Large intestine (tissue), 3 donors: ENCODE measurements at regions not wholly inside any gene's neighbourhood (a gene's known extent, or its start where the extent isn't known, plus 50 kb on each side); places are given as distances from the start of the nearest gene placed in this dataset.
"Not testable (repeated sequence)": the region's sequence is repeated elsewhere in the genome, so short reads cannot be mapped to it uniquely, and the experiment has no call there.

Source experiments
- DNase-seq, 2 donors: peaks; one replicate each; pipeline versions ENCODE4 v3.0.0 to v3.0.0-alpha.2; 2013
- H3K27ac ChIP-seq: one replicate; pipeline ENCODE4 v1.5.1; 2013; ENCODE audit warnings: low read length
- H3K27me3 ChIP-seq: 2 replicates; pipeline ENCODE4 v1.6.1; 2013; ENCODE audit warnings: low read length; ENCODE audit not compliant: control insufficient read depth, insufficient read depth
- H3K36me3 ChIP-seq: 2 replicates; pipeline ENCODE4 v1.6.1; 2013; ENCODE audit warnings: low read length; ENCODE audit not compliant: control insufficient read depth, insufficient read depth
- H3K4me1 ChIP-seq: one replicate; pipeline ENCODE4 v1.6.1; 2013; ENCODE audit warnings: low read length; ENCODE audit not compliant: control insufficient read depth, insufficient read depth
- H3K4me3 ChIP-seq: one replicate; pipeline ENCODE4 v1.5.1; 2013; ENCODE audit warnings: low read length
- H3K9me3 ChIP-seq: one replicate; pipeline ENCODE4 v1.6.1; 2013; ENCODE audit warnings: mild to moderate bottlenecking, low read depth, low read length, moderate library complexity; ENCODE audit not compliant: control insufficient read depth
- WGBS: methylation state at CpG from one replicate; pipeline ENCODE4 v1.1.5; 2013; ENCODE audit warnings: low lambda C conversion rate; ENCODE audit not compliant: insufficient coverage; 5-methylcytosine and 5-hydroxymethylcytosine counted together

GRCh38 chr17:77615703-77616253, 342.7 kb upstream of the TNRC6C start:
- peaks cover 11% of the 10 kb centered on the region for H3K27me3 ChIP-seq
- H3K27ac ChIP-seq, result no peak overlapping the region
- DNase-seq, result no peak
- no peaks in the 10 kb centered on the region for H3K36me3 ChIP-seq
- H3K4me1 ChIP-seq, result no peaks in the 10 kb centered on the region
- no peaks in the 10 kb centered on the region for H3K9me3 ChIP-seq
- no CpG with 5 or more reads among the region's 4 CpGs for WGBS
- no peak overlapping the region for H3K4me3 ChIP-seq

DNA sequence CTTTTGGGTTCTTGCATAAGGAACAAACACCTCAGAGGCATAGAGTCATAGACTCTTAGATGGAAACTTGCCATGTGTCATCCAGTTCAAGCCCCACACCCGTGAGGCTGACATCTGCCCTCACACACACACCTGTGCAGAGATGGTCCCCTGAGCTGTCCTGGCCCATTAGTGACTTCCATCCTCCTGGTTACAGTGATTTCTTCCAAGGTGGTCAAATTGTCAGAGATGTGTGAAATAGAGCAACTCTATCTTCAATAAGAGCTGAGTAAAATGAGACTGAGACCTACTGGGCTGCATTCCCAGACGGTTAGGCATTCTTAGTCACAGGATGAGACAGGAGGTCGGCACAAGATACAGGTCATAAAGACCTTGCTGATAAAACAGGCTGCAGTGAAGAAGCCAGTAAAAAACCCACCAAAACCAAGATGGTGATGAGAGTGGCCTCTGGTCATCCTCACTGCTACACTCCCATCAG, 342.2 kb upstream of the TNRC6C start:
- H3K36me3 ChIP-seq, result no peaks in the 10 kb centered on the region
- H3K4me3 ChIP-seq, result no peak overlapping the region
- WGBS, result no CpG with 5 or more reads among the region's 3 CpGs
- peaks cover 11% of the 10 kb centered on the region for H3K27me3 ChIP-seq
- H3K27ac ChIP-seq, result no peak overlapping the region
- no peaks in the 10 kb centered on the region for H3K4me1 ChIP-seq
- no peak for DNase-seq
- H3K9me3 ChIP-seq, result no peaks in the 10 kb centered on the region

GRCh38 chr17:77617516-77617915, 341.0 kb upstream of the TNRC6C start:
- H3K36me3 ChIP-seq, result no peaks in the 10 kb centered on the region
- H3K4me1 ChIP-seq, result no peaks in the 10 kb centered on the region
- no peaks in the 10 kb centered on the region for H3K9me3 ChIP-seq
- no CpG with 5 or more reads among the region's 8 CpGs for WGBS
- no peak overlapping the region for H3K27ac ChIP-seq
- peaks cover 10% of the 10 kb centered on the region for H3K27me3 ChIP-seq
- DNase-seq, result no peak
- no peak overlapping the region for H3K4me3 ChIP-seq

- 59% methylated on average over 3 of the region's 7 CpGs for WGBS
- H3K9me3 ChIP-seq, result no peaks in the 10 kb centered on the region
- peaks cover 7% of the 10 kb centered on the region for H3K27me3 ChIP-seq
- H3K36me3 ChIP-seq, result no peaks in the 10 kb centered on the region
- no peaks in the 10 kb centered on the region for H3K4me1 ChIP-seq
- no peak overlapping the region for H3K4me3 ChIP-seq
- no peak for DNase-seq
- no peak overlapping the region for H3K27ac ChIP-seq
These were observed 340.3 kb upstream of the TNRC6C start for GRCh38 chr17:77618173-77618572.

DNA sequence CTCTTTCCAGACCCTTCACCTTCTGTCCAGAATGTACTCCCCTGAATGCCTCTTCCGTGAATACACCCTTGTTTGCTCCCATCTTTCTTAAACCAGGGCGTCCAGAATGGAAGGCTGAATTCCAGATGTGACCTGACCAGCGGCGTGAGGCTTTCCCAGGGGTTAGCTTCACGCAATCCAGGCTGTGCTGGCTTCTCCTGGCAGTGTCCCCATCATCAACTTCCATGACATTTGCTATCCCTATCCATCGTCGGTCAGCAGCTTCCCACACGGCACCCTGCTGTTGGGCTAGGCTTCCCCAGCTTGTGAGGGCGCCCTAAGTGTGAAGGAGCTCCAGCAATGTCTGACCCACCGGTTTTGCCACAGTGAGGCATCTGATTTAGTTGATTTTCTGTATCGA, 339.8 kb upstream of the TNRC6C start:
- peaks cover 4% of the 10 kb centered on the region for H3K27me3 ChIP-seq
- H3K36me3 ChIP-seq, result no peaks in the 10 kb centered on the region
- no peak for DNase-seq
- no peak overlapping the region for H3K27ac ChIP-seq
- H3K4me3 ChIP-seq, result no peak overlapping the region
- no peaks in the 10 kb centered on the region for H3K4me1 ChIP-seq
- 100% methylated on average over 2 of the region's 11 CpGs for WGBS
- no peaks in the 10 kb centered on the region for H3K9me3 ChIP-seq

- Histone ChIP-seq H3K4me3 (no peak overlapping the region), H3K36me3 (no peaks in the 10 kb centered on the region), H3K27ac (no peak overlapping the region), H3K27me3 (peaks cover 4% of the 10 kb centered on the region), H3K4me1 (no peaks in the 10 kb centered on the region), H3K9me3 (no peaks in the 10 kb centered on the region)
- DNase-seq, result no peak
- 100% methylated on average over 1 of the region's 4 CpGs for WGBS
These were observed 339.2 kb upstream of the TNRC6C start for GRCh38 chr17:77619326-77619725.

- no peak for DNase-seq
- H3K4me1 ChIP-seq, result no peaks in the 10 kb centered on the region
- WGBS, result 82% methylated on average over 1 of the region's 5 CpGs
- H3K27me3 ChIP-seq, result peaks cover 4% of the 10 kb centered on the region
- no peak overlapping the region for H3K27ac ChIP-seq
- H3K9me3 ChIP-seq, result no peaks in the 10 kb centered on the region
- H3K4me3 ChIP-seq, result no peak overlapping the region
- H3K36me3 ChIP-seq, result no peaks in the 10 kb centered on the region
These were observed 338.7 kb upstream of the TNRC6C start for GRCh38 chr17:77619851-77620250.

GRCh38 chr17:77620282-77620681, 338.2 kb upstream of the TNRC6C start:
- Histone ChIP-seq H3K4me3 (no peak overlapping the region), H3K27me3 (peaks cover 4% of the 10 kb centered on the region), H3K9me3 (no peaks in the 10 kb centered on the region), H3K27ac (no peak overlapping the region), H3K4me1 (no peaks in the 10 kb centered on the region), H3K36me3 (no peaks in the 10 kb centered on the region)
- no peak for DNase-seq
- 60% methylated on average over 2 of the region's 5 CpGs for WGBS

DNA sequence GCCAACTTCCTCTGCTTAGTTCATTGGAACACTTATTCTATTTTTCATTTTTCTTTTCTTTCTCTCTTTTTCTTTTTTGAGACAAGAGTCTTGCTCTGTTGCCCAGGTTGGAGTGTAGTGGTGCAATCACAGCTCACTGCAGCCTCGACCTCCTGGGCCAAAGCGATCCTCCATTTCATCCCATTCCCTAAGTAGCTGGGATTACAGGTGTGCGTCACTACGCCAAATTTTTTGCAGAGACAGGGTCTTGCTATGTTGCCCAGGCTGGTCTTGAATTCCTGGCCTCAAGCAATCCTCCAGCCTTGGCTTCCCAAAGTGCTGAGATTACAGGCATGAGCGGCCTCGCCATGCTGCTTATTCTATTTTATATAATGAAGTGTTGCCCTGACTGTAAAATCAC, 336.4 kb upstream of the TNRC6C start:
- 100% methylated on average over 1 of the region's 6 CpGs for WGBS
- not testable (repeated sequence) for H3K9me3 ChIP-seq

GRCh38 chr17:77622647-77623046, 335.9 kb upstream of the TNRC6C start:
- Histone ChIP-seq H3K4me1 (no peaks in the 10 kb centered on the region), H3K27me3 (peaks cover 4% of the 10 kb centered on the region), H3K4me3 (no peak overlapping the region), H3K27ac (no peak overlapping the region), H3K9me3 (no peaks in the 10 kb centered on the region), H3K36me3 (no peaks in the 10 kb centered on the region)
- WGBS, result 75% methylated on average over 2 of the region's 4 CpGs
- DNase-seq, result no peak

More for the DNA sequence above, 336.4 kb upstream of the TNRC6C start:
- H3K36me3 ChIP-seq, H3K27ac ChIP-seq, H3K27me3 ChIP-seq, DNase-seq, H3K4me3 ChIP-seq, H3K4me1 ChIP-seq: not testable (repeated sequence)

DNA sequence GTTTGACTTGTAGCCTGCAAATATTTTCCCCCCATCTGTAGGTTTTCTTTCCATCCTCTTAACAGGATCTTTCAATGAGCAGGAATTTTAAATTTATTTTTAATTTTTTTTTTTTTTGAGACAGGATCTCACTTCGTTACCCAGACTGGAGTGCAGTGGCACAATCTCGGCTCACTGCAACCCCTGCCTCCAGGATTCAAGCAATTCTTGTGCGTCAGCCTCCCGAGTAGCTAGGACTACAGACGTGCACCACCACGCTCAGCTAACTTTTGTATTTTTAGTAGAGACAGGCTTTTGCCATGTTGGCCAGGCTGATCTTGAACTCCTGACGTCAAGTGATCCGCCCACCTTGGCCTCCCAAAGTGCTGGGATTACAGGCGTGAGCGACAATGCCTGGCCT, 335.2 kb upstream of the TNRC6C start:
- not testable (repeated sequence) for H3K4me3 ChIP-seq, H3K9me3 ChIP-seq, H3K4me1 ChIP-seq, DNase-seq, H3K27me3 ChIP-seq, H3K27ac ChIP-seq, H3K36me3 ChIP-seq
- WGBS, result no CpG with 5 or more reads among the region's 10 CpGs
